B cell (primary cell): ENCODE measurements at regions not wholly inside any gene's neighbourhood (a gene's known extent, or its start where the extent isn't known, plus 50 kb on each side); places are given as distances from the start of the nearest gene placed in this dataset.

Source experiments
- ATAC-seq: fragments of 200-7000 bp; cut with Tn5 transposase; one replicate; pipeline ENCODE4 v1.10.0; 2021; ENCODE audit warnings: low read depth, mild to moderate bottlenecking, moderate number of reproducible peaks, moderate library complexity
- CTCF ChIA-PET: fragments of 350-600 bp; sonication (Branson Sonifier 250); formaldehyde crosslinking; loops from one replicate; lab custom pipeline; 2021; ENCODE audit warnings: antibody characterized with exemption, inconsistent platforms; lab: Charles Lee
- POLR2A ChIA-PET: fragments of 350-600 bp; sonication (Branson Sonifier 250); formaldehyde crosslinking; loops from one replicate; lab custom pipeline; 2021; ENCODE audit warnings: antibody characterized with exemption; lab: Charles Lee
- DNase-seq: peaks from one replicate; pipeline ENCODE4 v3.0.0; 2013
- H2AFZ ChIP-seq: 2 replicates; pipeline ENCODE4 v1.6.1; 2012; ENCODE audit warnings: mild to moderate bottlenecking, low read depth, low read length; ENCODE audit not compliant: insufficient read depth, poor library complexity, severe bottlenecking
- H3K27ac ChIP-seq, 2 donors: 1 replicate in 1 of 2; 2 replicates in 1 of 2; pipeline ENCODE4 v1.5.1; 2012 to 2013; ENCODE audit warnings: low read length in 2 of 2, mild to moderate bottlenecking in 2 of 2, moderate library complexity in 1 of 2
- H3K27me3 ChIP-seq, 4 experiments: fragments of 200-600 bp in 1 of 4; sonication (generic) in 1 of 4; replicated peaks in 1 of 4; 1 replicate in 2 of 4; 2 replicates in 2 of 4; pipeline versions ENCODE4 v1.6.1 to v1.7.0; 2013 to 2016; ENCODE audit warnings: low read length in 3 of 4, mild to moderate bottlenecking in 2 of 4, mixed read lengths in 1 of 4, moderate library complexity in 1 of 4; ENCODE audit not compliant: insufficient read depth in 4 of 4, control insufficient read depth in 3 of 4; ENCODE audit errors: control extremely low read depth in 1 of 4
- H3K36me3 ChIP-seq, 2 experiments: replicated peaks in 1 of 2; 1 replicate in 1 of 2; 2 replicates in 1 of 2; pipeline versions ENCODE4 v1.6.1 to v1.7.1; 2013; ENCODE audit warnings: low read length in 1 of 2; ENCODE audit not compliant: insufficient read depth in 2 of 2, control insufficient read depth in 1 of 2; ENCODE audit errors: control extremely low read depth in 1 of 2, extremely low read depth in 1 of 2
- H3K4me1 ChIP-seq, 2 donors: fragments of 200-600 bp in 1 of 2; sonication (generic) in 1 of 2; 1 replicate in 1 of 2; 2 replicates in 1 of 2; pipeline versions ENCODE4 v1.5.1 to v1.6.1; 2013 to 2017; ENCODE audit warnings: low read length in 2 of 2; ENCODE audit not compliant: control insufficient read depth in 2 of 2, insufficient read depth in 2 of 2
- H3K4me2 ChIP-seq: replicated peaks from 2 replicates; pipeline ENCODE3; 2012; ENCODE audit warnings: mild to moderate bottlenecking, low read depth, low read length; ENCODE audit not compliant: poor library complexity, severe bottlenecking
- H3K4me3 ChIP-seq, 5 experiments: fragments of 200-600 bp in 1 of 5; sonication (generic) in 1 of 5; 1 replicate in 3 of 5; 2 replicates in 2 of 5; pipeline versions ENCODE4 v1.5.1 to v1.7.0; 2011 to 2016; ENCODE audit warnings: low read length in 4 of 5, mild to moderate bottlenecking in 4 of 5, low read depth in 2 of 5, control low read depth in 1 of 5, moderate library complexity in 1 of 5; ENCODE audit not compliant: insufficient read depth in 1 of 5; ENCODE audit errors: control extremely low read depth in 1 of 5, extremely low read depth in 1 of 5
- H3K79me2 ChIP-seq: fragments of 200-600 bp; sonication (generic); one replicate; pipeline ENCODE4 v1.6.0; 2016; ENCODE audit warnings: low read length; ENCODE audit not compliant: control insufficient read depth, insufficient read depth
- H3K9ac ChIP-seq: fragments of 200-600 bp; sonication (generic); 2 replicates; pipeline ENCODE4 v1.6.1; 2017; ENCODE audit warnings: mild to moderate bottlenecking, low read length, moderate library complexity
- H3K9me3 ChIP-seq, 3 donors: one replicate each; pipeline versions ENCODE4 v1.6.1 to v1.7.1; 2013; ENCODE audit warnings: low read length in 2 of 3; ENCODE audit not compliant: control insufficient read depth in 2 of 3, insufficient read depth in 1 of 3; ENCODE audit errors: control extremely low read depth in 1 of 3
- H4K20me1 ChIP-seq: 2 replicates; pipeline ENCODE4 v1.6.0; 2012; ENCODE audit warnings: mild to moderate bottlenecking, low read length; ENCODE audit not compliant: insufficient read depth, control insufficient read depth, poor library complexity, severe bottlenecking
- H3K27ac Mint-ChIP-seq: one replicate; pipeline ENCODE4 v1.8.0; 2021; ENCODE audit warnings: mixed read lengths
- H3K27me3 Mint-ChIP-seq: one replicate; pipeline ENCODE4 v1.8.0; 2021; ENCODE audit warnings: mixed read lengths
- H3K4me1 Mint-ChIP-seq: one replicate; pipeline ENCODE4 v1.8.0; 2021; ENCODE audit warnings: mixed read lengths
- H3K4me3 Mint-ChIP-seq: one replicate; pipeline ENCODE4 v1.8.0; 2021; ENCODE audit warnings: mixed read lengths
- H3K9me3 Mint-ChIP-seq: one replicate; pipeline ENCODE4 v1.8.0; 2022; ENCODE audit warnings: mixed read lengths; ENCODE audit not compliant: insufficient read depth
- EZH2 ChIP-seq: IDR thresholded peaks from 2 replicates; pipeline ENCODE4 v1.6.1; 2012; ENCODE audit warnings: borderline replicate concordance, low read depth, mild to moderate bottlenecking, moderate library complexity, low read length; ENCODE audit not compliant: insufficient read depth, poor library complexity, severe bottlenecking
- WGBS: methylation state at CpG from one replicate; pipeline ENCODE4 v1.1.5; 2013; ENCODE audit warnings: missing lambda C conversion rate; ENCODE audit not compliant: insufficient coverage; 5-methylcytosine and 5-hydroxymethylcytosine counted together
- intact Hi-C: fragments of 100-400 bp; cut with micrococcal nuclease; formaldehyde crosslinking; loops from one replicate; pipeline ENCODE4 v1.10.0; 2022
- TF ChIP-seq, protein P1 (sequence below): fragments of 200-600 bp; IDR thresholded peaks from one replicate; pipeline ENCODE4 v1.8.0; 2022; ENCODE audit warnings: antibody characterized with exemption, mild to moderate bottlenecking

DNA sequence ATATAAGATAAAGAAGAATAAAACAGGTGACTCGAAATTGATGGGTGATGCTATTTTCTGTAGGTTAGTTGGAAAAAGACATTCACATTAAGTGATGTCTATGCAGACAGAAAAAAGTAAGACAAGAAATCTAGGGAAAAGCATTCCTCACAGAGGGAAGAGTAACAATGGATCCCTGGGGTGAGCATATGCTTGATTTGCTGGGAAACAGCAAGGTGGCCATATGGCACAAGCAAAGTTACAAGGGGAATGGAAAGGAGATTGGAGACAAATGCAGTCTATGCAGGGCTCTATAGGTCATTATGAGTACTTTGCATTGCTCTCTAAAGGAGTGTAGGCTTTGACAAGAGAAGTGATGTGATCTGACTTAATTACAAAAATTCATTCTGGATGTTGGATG is 90.9 kb upstream of the ZNF804B start:
- Histone ChIP-seq H2AFZ (no peak overlapping the region), H3K4me2 (no peak overlapping the region), H3K9me3 (no peaks in the 10 kb centered on the region), H4K20me1 (no peaks in the 10 kb centered on the region), H3K27ac (no peak overlapping the region), H3K27me3 (no peaks in the 10 kb centered on the region), H3K36me3 (no peaks in the 10 kb centered on the region), H3K4me1 (no peaks in the 10 kb centered on the region), H3K9ac (no peak overlapping the region), H3K4me3 (no peak overlapping the region), H3K79me2 (no peaks in the 10 kb centered on the region)
- no CpG with 5 or more reads among the region's 1 CpG for WGBS
- ChIA-PET CTCF (no interaction called here), POLR2A (no interaction called here)
- H3K27me3 Mint-ChIP-seq, result no peaks in the 10 kb centered on the region
- H3K9me3 Mint-ChIP-seq, result no peaks in the 10 kb centered on the region
- H3K4me3 Mint-ChIP-seq, result no peak overlapping the region
- H3K27ac Mint-ChIP-seq, result no peak overlapping the region
- ATAC-seq, result no peak
- intact Hi-C loops, result no loop called here
- no peak for TF ChIP-seq EZH2
- TF ChIP-seq, protein P1, sequence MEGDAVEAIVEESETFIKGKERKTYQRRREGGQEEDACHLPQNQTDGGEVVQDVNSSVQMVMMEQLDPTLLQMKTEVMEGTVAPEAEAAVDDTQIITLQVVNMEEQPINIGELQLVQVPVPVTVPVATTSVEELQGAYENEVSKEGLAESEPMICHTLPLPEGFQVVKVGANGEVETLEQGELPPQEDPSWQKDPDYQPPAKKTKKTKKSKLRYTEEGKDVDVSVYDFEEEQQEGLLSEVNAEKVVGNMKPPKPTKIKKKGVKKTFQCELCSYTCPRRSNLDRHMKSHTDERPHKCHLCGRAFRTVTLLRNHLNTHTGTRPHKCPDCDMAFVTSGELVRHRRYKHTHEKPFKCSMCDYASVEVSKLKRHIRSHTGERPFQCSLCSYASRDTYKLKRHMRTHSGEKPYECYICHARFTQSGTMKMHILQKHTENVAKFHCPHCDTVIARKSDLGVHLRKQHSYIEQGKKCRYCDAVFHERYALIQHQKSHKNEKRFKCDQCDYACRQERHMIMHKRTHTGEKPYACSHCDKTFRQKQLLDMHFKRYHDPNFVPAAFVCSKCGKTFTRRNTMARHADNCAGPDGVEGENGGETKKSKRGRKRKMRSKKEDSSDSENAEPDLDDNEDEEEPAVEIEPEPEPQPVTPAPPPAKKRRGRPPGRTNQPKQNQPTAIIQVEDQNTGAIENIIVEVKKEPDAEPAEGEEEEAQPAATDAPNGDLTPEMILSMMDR, result no peak
- no peak for DNase-seq
- H3K4me1 Mint-ChIP-seq, result no peaks in the 10 kb centered on the region

DNA sequence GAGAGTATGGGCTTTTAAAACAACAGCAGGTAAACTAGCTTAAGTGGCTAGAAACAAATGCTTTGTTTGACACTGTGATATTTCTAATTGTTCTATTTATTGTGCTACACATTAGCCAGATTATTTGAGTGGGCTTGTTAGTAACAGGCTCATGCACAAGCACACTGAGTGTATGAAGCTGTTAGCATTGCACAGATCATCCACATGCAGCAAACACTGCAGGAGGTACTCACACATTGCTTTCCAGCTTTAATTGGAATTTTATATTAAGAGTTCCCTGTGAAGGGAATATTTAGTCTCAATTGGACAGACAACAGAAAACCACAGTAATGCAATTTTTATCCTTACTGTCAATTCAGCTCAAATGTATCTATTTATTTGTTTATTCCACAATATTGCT is 92.9 kb upstream of the ZNF804B start:
- no peaks in the 10 kb centered on the region for H3K9me3 ChIP-seq
- DNase-seq (no peak), ATAC-seq (no peak)
- H3K9ac ChIP-seq, result no peak overlapping the region
- Mint-ChIP-seq H3K27me3 (no peaks in the 10 kb centered on the region), H3K9me3 (no peaks in the 10 kb centered on the region), H3K4me3 (no peak overlapping the region), H3K27ac (no peak overlapping the region), H3K4me1 (no peaks in the 10 kb centered on the region)
- intact Hi-C loops, result no loop called here
- no peaks in the 10 kb centered on the region for H4K20me1 ChIP-seq
- no peak overlapping the region for H3K4me3 ChIP-seq
- no peaks in the 10 kb centered on the region for H3K79me2 ChIP-seq
- H3K27me3 ChIP-seq, result no peaks in the 10 kb centered on the region
- H3K27ac ChIP-seq, result no peak overlapping the region
- H2AFZ ChIP-seq, result no peak overlapping the region
- POLR2A ChIA-PET, result no interaction called here
- CTCF ChIA-PET, result no interaction called here
- H3K4me1 ChIP-seq, result no peaks in the 10 kb centered on the region
- no peaks in the 10 kb centered on the region for H3K36me3 ChIP-seq
- no peak overlapping the region for H3K4me2 ChIP-seq
- TF ChIP-seq EZH2, result no peak
